ENCODE measurements at regions not wholly inside any gene's neighbourhood (a gene's known extent, or its start where the extent isn't known, plus 50 kb on each side); places are given as distances from the start of the nearest gene placed in this dataset.

Small RNAs in the stretch of these regions (small RNA-seq; reads per million reads assigned to genes)
- 0 reads per million in 3 donors for gene AL953862.1
